K562 (cell line): ENCODE measurements at regions not wholly inside any gene's neighbourhood (a gene's known extent, or its start where the extent isn't known, plus 50 kb on each side); places are given as distances from the start of the nearest gene placed in this dataset.

Experiments used
- ATAC-seq: fragments of 200-7000 bp; cut with Tn5 transposase; 3 replicates; pipeline ENCODE4 v1.9.1; 2020; ENCODE audit warnings: moderate library complexity
- BruUV-seq: library from RNA; stranded (reverse); fragments of 400-500 nt; replicated peaks from 2 replicates; lab custom pipeline; 2021; lab: Mats Ljungman, UMichigan
- CTCF ChIA-PET: fragments of 300-600 bp; formaldehyde crosslinking; extraction: SDS; loops from one replicate; lab custom pipeline; 2021; ENCODE audit warnings: low intra/inter-chr PET ratio; lab: Yijun Ruan, JAX
- POLR2A ChIA-PET: fragments of 300-600, 350-650 bp; sonication (Branson Sonifier 250); formaldehyde crosslinking; extraction: SDS; loops from one replicate; lab custom pipeline; 2021; ENCODE audit warnings: antibody characterized with exemption, inconsistent platforms; lab: Yijun Ruan, JAX
- DNase-seq, 4 experiments: peaks; one replicate each; pipeline versions ENCODE4 v3.0.0 to v3.0.0-alpha.2; 2011 to 2018; ENCODE audit warnings: low spot score in 3 of 4, mixed read lengths in 3 of 4; ENCODE audit errors: extremely low read depth in 1 of 4
- FAIRE-seq: peaks from 2 replicates; lab custom pipeline; 2011; peaks lifted over from hg19 to GRCh38; lab: Jason Lieb, UNC
- H2AFZ ChIP-seq: 2 replicates; pipeline ENCODE4 v1.6.0; 2011; ENCODE audit warnings: low read depth, low read length, control low read depth, inconsistent platforms
- H3K27ac ChIP-seq: fragments of 200-600 bp; 3 replicates; pipeline ENCODE4 v1.8.0; 2011; ENCODE audit warnings: low read depth, mild to moderate bottlenecking, control low read depth, inconsistent platforms, low read length, moderate library complexity, mixed read lengths; ENCODE audit errors: extremely low read depth
- H3K27me3 ChIP-seq, 2 experiments: fragments of 300-600 bp in 1 of 2; 2 replicates in 1 of 2; 3 replicates in 1 of 2; pipeline versions ENCODE4 v1.6.0 to v1.8.0; 2011; ENCODE audit warnings: inconsistent platforms in 2 of 2, low read length in 2 of 2, mild to moderate bottlenecking in 1 of 2, mixed read lengths in 1 of 2, moderate library complexity in 1 of 2; ENCODE audit not compliant: control insufficient read depth in 2 of 2, insufficient read depth in 2 of 2
- H3K36me3 ChIP-seq: fragments of 300-600 bp; 3 replicates; pipeline ENCODE4 v1.8.0; 2011; ENCODE audit warnings: mild to moderate bottlenecking, low read length, inconsistent platforms; ENCODE audit not compliant: control insufficient read depth, insufficient read depth
- H3K4me1 ChIP-seq, 2 experiments: fragments of 200-600 bp in 1 of 2; replicated peaks in 1 of 2; 2 replicates in 1 of 2; 3 replicates in 1 of 2; pipeline versions ENCODE4 v1.5.1 to v1.8.0; 2011; ENCODE audit warnings: inconsistent platforms in 2 of 2, low read length in 2 of 2, mild to moderate bottlenecking in 1 of 2, mixed read lengths in 1 of 2, moderate library complexity in 1 of 2; ENCODE audit not compliant: control insufficient read depth in 2 of 2, insufficient read depth in 2 of 2
- H3K4me2 ChIP-seq: 2 replicates; pipeline ENCODE4 v1.6.1; 2011; ENCODE audit warnings: low read length, control low read depth, inconsistent platforms, mixed read lengths; ENCODE audit not compliant: insufficient read depth
- H3K4me3 ChIP-seq: fragments of 200-600 bp; sonication (generic), shearing (Covaris generic); 2 replicates; pipeline ENCODE4 v1.5.1; 2016; ENCODE audit warnings: control low read depth, inconsistent platforms
- H3K79me2 ChIP-seq: fragments of 200-600 bp; 3 replicates; pipeline ENCODE4 v1.8.0; 2011; ENCODE audit warnings: low read length, inconsistent platforms; ENCODE audit not compliant: control insufficient read depth, insufficient read depth
- H3K9ac ChIP-seq, 2 experiments: 2 replicates each; pipeline versions ENCODE4 v1.6.0 to v1.6.1; 2011; ENCODE audit warnings: low read depth in 2 of 2, low read length in 2 of 2, control low read depth in 1 of 2, inconsistent platforms in 1 of 2, mild to moderate bottlenecking in 1 of 2, mixed read lengths in 1 of 2; ENCODE audit not compliant: insufficient read depth in 1 of 2
- H3K9me1 ChIP-seq: one replicate; pipeline ENCODE4 v1.6.0; 2011; ENCODE audit warnings: inconsistent platforms, mild to moderate bottlenecking, low read length, moderate library complexity; ENCODE audit not compliant: control insufficient read depth, insufficient read depth
- H3K9me3 ChIP-seq: replicated peaks from 2 replicates; pipeline ENCODE4 v1.5.1; 2011; ENCODE audit warnings: low read depth, low read length, inconsistent platforms; ENCODE audit not compliant: control insufficient read depth, insufficient read depth
- H4K20me1 ChIP-seq: replicated peaks from 2 replicates; pipeline ENCODE4 v1.6.1; 2011; ENCODE audit warnings: low read length, inconsistent platforms, mixed read lengths; ENCODE audit not compliant: control insufficient read depth, insufficient read depth
- ADNP ChIP-seq: fragments of 200-800 bp; sonication (Bioruptor generic); IDR thresholded peaks from 2 replicates; pipeline ENCODE4 v1.6.1; 2016; ENCODE audit warnings: missing genetic modification characterization, missing compliant biosample characterization
- ARID1B ChIP-seq: fragments of 450-650 bp; IDR thresholded peaks from 2 replicates; pipeline ENCODE4 v1.6.1; 2016; ENCODE audit warnings: antibody characterized with exemption, mild to moderate bottlenecking, inconsistent platforms
- BCL6 ChIP-seq: fragments of 250-450 bp; sonication (Bioruptor Pico); IDR thresholded peaks from 2 replicates; pipeline ENCODE4 v1.4.0; 2020
- GMEB1 ChIP-seq: fragments of 250-450 bp; sonication (Bioruptor Pico); IDR thresholded peaks from 2 replicates; pipeline ENCODE4 v1.4.0; 2020; ENCODE audit warnings: mild to moderate bottlenecking
- KDM1A ChIP-seq, 2 experiments: fragments of 450-650 bp; IDR thresholded peaks; 2 replicates each; pipeline ENCODE4 v1.6.1; 2016; ENCODE audit warnings: mild to moderate bottlenecking in 2 of 2
- NCOR1 ChIP-seq: fragments of 450-650 bp; IDR thresholded peaks from 2 replicates; pipeline ENCODE4 v1.6.1; 2016; ENCODE audit warnings: mild to moderate bottlenecking, moderate library complexity
- NR2C2 ChIP-seq, 2 experiments: fragments of 200-800 bp in 1 of 2; sonication (Bioruptor generic) in 1 of 2; sonication (generic) in 1 of 2; formaldehyde crosslinking in 1 of 2; IDR thresholded peaks; 2 replicates each; pipeline versions ENCODE4 v1.6.1 to v1.8.0; 2016 to 2022; ENCODE audit warnings: mild to moderate bottlenecking in 1 of 2, missing compliant biosample characterization in 1 of 2, missing genetic modification characterization in 1 of 2, missing genetic modification reagents in 1 of 2
- NR2F6 ChIP-seq: fragments of 450-650 bp; formaldehyde crosslinking; IDR thresholded peaks from 2 replicates; pipeline ENCODE4 v1.4.0; 2020; ENCODE audit warnings: mild to moderate bottlenecking
- POLR3A ChIP-seq: IDR thresholded peaks from 2 replicates; pipeline ENCODE4 v1.6.1; 2011; ENCODE audit warnings: borderline replicate concordance, mild to moderate bottlenecking, moderate library complexity; ENCODE audit not compliant: insufficient read length, insufficient read depth; ENCODE audit errors: extremely low read depth
- PTBP1 ChIP-seq: fragments of 200-400 bp; formaldehyde crosslinking; IDR thresholded peaks from 2 replicates; pipeline ENCODE4 v1.6.1; 2017; ENCODE audit warnings: low read depth, low read length
- RBM25 ChIP-seq: fragments of 200-400 bp; formaldehyde crosslinking; IDR thresholded peaks from 2 replicates; pipeline ENCODE4 v1.6.1; 2018; ENCODE audit warnings: low read length, low read depth, moderate library complexity; ENCODE audit not compliant: severe bottlenecking
- SMARCA5 ChIP-seq: fragments of 450-650 bp; IDR thresholded peaks from 2 replicates; pipeline ENCODE4 v1.6.1; 2016
- ZNF165 ChIP-seq: fragments of 250-450 bp; sonication (Bioruptor Pico); IDR thresholded peaks from 2 replicates; pipeline ENCODE4 v1.4.0; 2020; ENCODE audit warnings: borderline replicate concordance
- ZNF639 ChIP-seq, 2 experiments: fragments of 200-800 bp in 1 of 2; sonication (Bioruptor generic) in 1 of 2; sonication (generic) in 1 of 2; formaldehyde crosslinking in 1 of 2; IDR thresholded peaks in 1 of 2; conservative IDR thresholded peaks in 1 of 2; 2 replicates each; pipeline versions ENCODE4 v1.5.0 to v1.6.1; 2016 to 2020; ENCODE audit warnings: missing compliant biosample characterization in 1 of 2, missing genetic modification characterization in 1 of 2, missing genetic modification reagents in 1 of 2
- WGBS: fragments of 100-300 bp; shearing (Covaris generic); methylation state at CpG from one replicate; pipeline ENCODE4 v1.1.6; 2016; ENCODE audit warnings: low coverage, mixed read lengths; ENCODE audit not compliant: insufficient coverage; ENCODE audit errors: missing lambda C conversion rate; 5-methylcytosine and 5-hydroxymethylcytosine counted together
- in situ Hi-C: fragments of 300-500 bp; cut with MboI; formaldehyde crosslinking; loops from 4 replicates; pipeline ENCODE4 v1.15.0; 2018; ENCODE audit warnings: inconsistent platforms, mixed read lengths
- intact Hi-C: fragments of 100-400 bp; cut with micrococcal nuclease; formaldehyde crosslinking; loops from 2 replicates; pipeline ENCODE4 v1.14.2; 2022
- TF ChIP-seq, protein P1 (sequence below): fragments of 450-650 bp; IDR thresholded peaks from 2 replicates; pipeline ENCODE4 v1.6.1; 2016; ENCODE audit warnings: low read depth, mild to moderate bottlenecking, moderate library complexity
- TF ChIP-seq, protein P2 (sequence below): fragments of 450-650 bp; formaldehyde crosslinking; IDR thresholded peaks from 2 replicates; pipeline ENCODE4 v1.4.0; 2020; ENCODE audit warnings: mild to moderate bottlenecking, moderate library complexity

DNA sequence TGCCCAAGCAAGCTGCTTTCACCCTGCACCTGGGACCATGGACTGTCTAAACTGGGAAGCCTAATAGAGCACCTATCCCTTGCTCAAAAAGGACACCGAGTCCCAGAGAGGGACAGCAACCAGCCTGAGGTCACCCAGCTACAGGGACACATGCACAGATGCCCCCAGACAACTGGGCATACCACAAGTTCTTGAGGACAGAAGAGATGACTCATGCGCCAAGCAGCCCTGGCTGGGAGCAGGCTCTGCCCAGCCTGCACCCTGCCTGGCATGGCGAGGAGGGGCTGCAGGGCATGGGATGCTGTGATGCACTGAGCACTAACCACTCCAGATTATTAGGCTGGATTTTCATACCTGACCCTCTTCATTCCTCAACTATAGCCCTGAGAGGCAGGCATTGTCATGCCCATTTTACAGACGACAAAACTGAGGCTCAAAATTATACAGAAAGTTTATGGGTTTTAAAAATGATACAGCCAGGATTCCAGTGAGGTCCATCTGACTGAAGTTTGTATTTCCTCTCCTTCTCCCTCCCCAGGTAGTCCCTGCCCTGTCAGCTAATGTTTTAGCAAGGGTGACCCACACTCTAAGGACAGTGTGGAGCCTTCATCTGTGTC, 289.3 kb upstream of the ZMIZ1 start:
- intact Hi-C loops, result no loop called here
- H3K4me3 ChIP-seq, result no peak overlapping the region
- no peaks in the 10 kb centered on the region for H3K9me1 ChIP-seq
- ATAC-seq, result no peak
- 0% methylated on average over 4 of the region's 4 CpGs for WGBS
- no peak for FAIRE-seq
- in situ Hi-C loops, result no loop called here
- H3K36me3 ChIP-seq, result no peaks in the 10 kb centered on the region
- no peak overlapping the region for H3K9ac ChIP-seq
- H4K20me1 ChIP-seq, result peaks cover 3% of the 10 kb centered on the region
- ChIA-PET CTCF (no interaction called here), POLR2A (interaction anchor here (1.2 kb wide), 1 partner anchor 122 kb away, joined by 3 read pairs; no protein-coding TSS in a partner anchor)
- H3K79me2 ChIP-seq, result no peaks in the 10 kb centered on the region
- H2AFZ ChIP-seq, result no peak overlapping the region
- H3K4me1 ChIP-seq, result no peaks in the 10 kb centered on the region
- peaks cover 11 to 60% of the 10 kb centered on the region in 2 experiments for H3K27me3 ChIP-seq
- no peaks in the 10 kb centered on the region for H3K9me3 ChIP-seq
- H3K27ac ChIP-seq, result no peak overlapping the region
- DNase-seq, result no peak
- BruUV-seq, result no TSS peak
- H3K4me2 ChIP-seq, result no peak overlapping the region
- no peak for TF ChIP-seq ARID1B
- no peak for TF ChIP-seq ZNF639 (CRISPR knock-in tag; conservative IDR thresholded peaks at IDR 0.05 in 1 of 2, IDR thresholded peaks at IDR 0.05 in 1 of 2)
- TF ChIP-seq NCOR1, result no peak
- no peak for TF ChIP-seq NR2F6 (CRISPR knock-in tag)
- TF ChIP-seq ZNF165 (CRISPR knock-in tag), result no peak
- no peak for TF ChIP-seq GMEB1
- TF ChIP-seq NR2C2 (CRISPR knock-in tag; IDR thresholded peaks at IDR 0.05), result no peak
- no peak for TF ChIP-seq NR2C2 (tag; IDR thresholded peaks at IDR 0.05)
- TF ChIP-seq, protein P1, sequence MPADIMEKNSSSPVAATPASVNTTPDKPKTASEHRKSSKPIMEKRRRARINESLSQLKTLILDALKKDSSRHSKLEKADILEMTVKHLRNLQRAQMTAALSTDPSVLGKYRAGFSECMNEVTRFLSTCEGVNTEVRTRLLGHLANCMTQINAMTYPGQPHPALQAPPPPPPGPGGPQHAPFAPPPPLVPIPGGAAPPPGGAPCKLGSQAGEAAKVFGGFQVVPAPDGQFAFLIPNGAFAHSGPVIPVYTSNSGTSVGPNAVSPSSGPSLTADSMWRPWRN, result no peak
- peak; percentile 65; the same call in 1 of the 2 replicates for TF ChIP-seq ADNP (tag)
- TF ChIP-seq RBM25, result peak; percentile 84
- TF ChIP-seq SMARCA5, result 0 out of 2 replicates have a peak, but pooled peaks have one; percentile 47
- TF ChIP-seq POLR3A, result no peak
- TF ChIP-seq KDM1A (IDR thresholded peaks at IDR 0.05), result peak in 1 of 2 experiments; percentile 39; a peak in 1 of 4 replicates
- TF ChIP-seq PTBP1, result 0 out of 2 replicates have a peak, but pooled peaks have one; percentile 49
- TF ChIP-seq, protein P2, sequence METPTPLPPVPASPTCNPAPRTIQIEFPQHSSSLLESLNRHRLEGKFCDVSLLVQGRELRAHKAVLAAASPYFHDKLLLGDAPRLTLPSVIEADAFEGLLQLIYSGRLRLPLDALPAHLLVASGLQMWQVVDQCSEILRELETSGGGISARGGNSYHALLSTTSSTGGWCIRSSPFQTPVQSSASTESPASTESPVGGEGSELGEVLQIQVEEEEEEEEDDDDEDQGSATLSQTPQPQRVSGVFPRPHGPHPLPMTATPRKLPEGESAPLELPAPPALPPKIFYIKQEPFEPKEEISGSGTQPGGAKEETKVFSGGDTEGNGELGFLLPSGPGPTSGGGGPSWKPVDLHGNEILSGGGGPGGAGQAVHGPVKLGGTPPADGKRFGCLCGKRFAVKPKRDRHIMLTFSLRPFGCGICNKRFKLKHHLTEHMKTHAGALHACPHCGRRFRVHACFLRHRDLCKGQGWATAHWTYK (CRISPR knock-in tag), result no peak
- no peak for TF ChIP-seq BCL6 (CRISPR knock-in tag)
